ENCODE measurements at regions not wholly inside any gene's neighbourhood (a gene's known extent, or its start where the extent isn't known, plus 50 kb on each side); places are given as distances from the start of the nearest gene placed in this dataset.

DNA sequence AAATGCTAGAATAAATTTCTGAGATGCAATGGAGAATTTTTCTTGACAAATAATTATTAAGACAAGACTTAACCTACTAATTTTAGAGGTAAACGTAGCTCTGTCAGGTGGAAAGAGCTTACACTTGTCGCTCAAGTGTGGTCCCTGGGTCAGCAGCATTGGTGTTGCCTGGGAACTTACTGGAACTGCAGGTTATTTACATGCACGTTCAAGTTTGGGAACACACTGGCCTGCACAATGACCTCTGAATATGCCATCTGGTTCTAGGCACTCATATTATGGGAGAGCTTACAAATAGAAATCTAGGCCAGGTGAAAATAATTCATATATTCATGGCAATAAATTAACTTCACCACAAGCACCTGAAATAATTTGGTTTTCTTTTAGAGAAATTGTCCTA is 88.5 kb upstream of the BCL9 start:
- Mint-ChIP-seq H3K27me3 (ENCODE audit: insufficient read depth, low read depth, poor library complexity) (peaks cover 2% of the 10 kb centered on the region), H3K9me3 (peaks cover 3% of the 10 kb centered on the region; the same call in 1 of the 3 replicates), H3K36me3 (ENCODE audit: low read depth) (no peaks in the 10 kb centered on the region), H3K4me1 (no peaks in the 10 kb centered on the region), H3K27ac (no peak overlapping the region), H3K4me3 (no peak overlapping the region)
- no peaks in the 10 kb centered on the region for H4K20me1 ChIP-seq (replicated peaks; ENCODE audit: insufficient read depth)
- ATAC-seq, result no peak
- TF ChIP-seq NANOG (IDR thresholded peaks at IDR 0.05; ENCODE audit: borderline replicate concordance) (no peak), EZH2 (IDR thresholded peaks at IDR 0.05; ENCODE audit: low read depth, unreplicated experiment) (no peak), JUNB (IDR thresholded peaks at IDR 0.05; ENCODE audit: unreplicated experiment) (no peak), ZNF114 (CRISPR knock-in tag; IDR thresholded peaks at IDR 0.05) (no peak), STAT1 (IDR thresholded peaks at IDR 0.05; ENCODE audit: unreplicated experiment) (no peak), ETS1 (IDR thresholded peaks at IDR 0.05) (no peak), EZH2phosphoT487 (IDR thresholded peaks at IDR 0.05; ENCODE audit: unreplicated experiment) (no peak), ZNF331 (CRISPR knock-in tag; IDR thresholded peaks at IDR 0.05; ENCODE audit: low read depth) (no peak), CREB1 (CRISPR knock-in tag; IDR thresholded peaks at IDR 0.05; ENCODE audit: low read depth) (no peak), REST (IDR thresholded peaks at IDR 0.05; ENCODE audit: unreplicated experiment) (no peak), POLR2AphosphoS5 (IDR thresholded peaks at IDR 0.05; ENCODE audit: low read depth) (no peak)
- TF ChIP-seq, protein P1, sequence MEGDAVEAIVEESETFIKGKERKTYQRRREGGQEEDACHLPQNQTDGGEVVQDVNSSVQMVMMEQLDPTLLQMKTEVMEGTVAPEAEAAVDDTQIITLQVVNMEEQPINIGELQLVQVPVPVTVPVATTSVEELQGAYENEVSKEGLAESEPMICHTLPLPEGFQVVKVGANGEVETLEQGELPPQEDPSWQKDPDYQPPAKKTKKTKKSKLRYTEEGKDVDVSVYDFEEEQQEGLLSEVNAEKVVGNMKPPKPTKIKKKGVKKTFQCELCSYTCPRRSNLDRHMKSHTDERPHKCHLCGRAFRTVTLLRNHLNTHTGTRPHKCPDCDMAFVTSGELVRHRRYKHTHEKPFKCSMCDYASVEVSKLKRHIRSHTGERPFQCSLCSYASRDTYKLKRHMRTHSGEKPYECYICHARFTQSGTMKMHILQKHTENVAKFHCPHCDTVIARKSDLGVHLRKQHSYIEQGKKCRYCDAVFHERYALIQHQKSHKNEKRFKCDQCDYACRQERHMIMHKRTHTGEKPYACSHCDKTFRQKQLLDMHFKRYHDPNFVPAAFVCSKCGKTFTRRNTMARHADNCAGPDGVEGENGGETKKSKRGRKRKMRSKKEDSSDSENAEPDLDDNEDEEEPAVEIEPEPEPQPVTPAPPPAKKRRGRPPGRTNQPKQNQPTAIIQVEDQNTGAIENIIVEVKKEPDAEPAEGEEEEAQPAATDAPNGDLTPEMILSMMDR (conservative IDR thresholded peaks at IDR 0.05; ENCODE audit: low read depth in 2 of 2), result no peak
- TF ChIP-seq, protein P2, sequence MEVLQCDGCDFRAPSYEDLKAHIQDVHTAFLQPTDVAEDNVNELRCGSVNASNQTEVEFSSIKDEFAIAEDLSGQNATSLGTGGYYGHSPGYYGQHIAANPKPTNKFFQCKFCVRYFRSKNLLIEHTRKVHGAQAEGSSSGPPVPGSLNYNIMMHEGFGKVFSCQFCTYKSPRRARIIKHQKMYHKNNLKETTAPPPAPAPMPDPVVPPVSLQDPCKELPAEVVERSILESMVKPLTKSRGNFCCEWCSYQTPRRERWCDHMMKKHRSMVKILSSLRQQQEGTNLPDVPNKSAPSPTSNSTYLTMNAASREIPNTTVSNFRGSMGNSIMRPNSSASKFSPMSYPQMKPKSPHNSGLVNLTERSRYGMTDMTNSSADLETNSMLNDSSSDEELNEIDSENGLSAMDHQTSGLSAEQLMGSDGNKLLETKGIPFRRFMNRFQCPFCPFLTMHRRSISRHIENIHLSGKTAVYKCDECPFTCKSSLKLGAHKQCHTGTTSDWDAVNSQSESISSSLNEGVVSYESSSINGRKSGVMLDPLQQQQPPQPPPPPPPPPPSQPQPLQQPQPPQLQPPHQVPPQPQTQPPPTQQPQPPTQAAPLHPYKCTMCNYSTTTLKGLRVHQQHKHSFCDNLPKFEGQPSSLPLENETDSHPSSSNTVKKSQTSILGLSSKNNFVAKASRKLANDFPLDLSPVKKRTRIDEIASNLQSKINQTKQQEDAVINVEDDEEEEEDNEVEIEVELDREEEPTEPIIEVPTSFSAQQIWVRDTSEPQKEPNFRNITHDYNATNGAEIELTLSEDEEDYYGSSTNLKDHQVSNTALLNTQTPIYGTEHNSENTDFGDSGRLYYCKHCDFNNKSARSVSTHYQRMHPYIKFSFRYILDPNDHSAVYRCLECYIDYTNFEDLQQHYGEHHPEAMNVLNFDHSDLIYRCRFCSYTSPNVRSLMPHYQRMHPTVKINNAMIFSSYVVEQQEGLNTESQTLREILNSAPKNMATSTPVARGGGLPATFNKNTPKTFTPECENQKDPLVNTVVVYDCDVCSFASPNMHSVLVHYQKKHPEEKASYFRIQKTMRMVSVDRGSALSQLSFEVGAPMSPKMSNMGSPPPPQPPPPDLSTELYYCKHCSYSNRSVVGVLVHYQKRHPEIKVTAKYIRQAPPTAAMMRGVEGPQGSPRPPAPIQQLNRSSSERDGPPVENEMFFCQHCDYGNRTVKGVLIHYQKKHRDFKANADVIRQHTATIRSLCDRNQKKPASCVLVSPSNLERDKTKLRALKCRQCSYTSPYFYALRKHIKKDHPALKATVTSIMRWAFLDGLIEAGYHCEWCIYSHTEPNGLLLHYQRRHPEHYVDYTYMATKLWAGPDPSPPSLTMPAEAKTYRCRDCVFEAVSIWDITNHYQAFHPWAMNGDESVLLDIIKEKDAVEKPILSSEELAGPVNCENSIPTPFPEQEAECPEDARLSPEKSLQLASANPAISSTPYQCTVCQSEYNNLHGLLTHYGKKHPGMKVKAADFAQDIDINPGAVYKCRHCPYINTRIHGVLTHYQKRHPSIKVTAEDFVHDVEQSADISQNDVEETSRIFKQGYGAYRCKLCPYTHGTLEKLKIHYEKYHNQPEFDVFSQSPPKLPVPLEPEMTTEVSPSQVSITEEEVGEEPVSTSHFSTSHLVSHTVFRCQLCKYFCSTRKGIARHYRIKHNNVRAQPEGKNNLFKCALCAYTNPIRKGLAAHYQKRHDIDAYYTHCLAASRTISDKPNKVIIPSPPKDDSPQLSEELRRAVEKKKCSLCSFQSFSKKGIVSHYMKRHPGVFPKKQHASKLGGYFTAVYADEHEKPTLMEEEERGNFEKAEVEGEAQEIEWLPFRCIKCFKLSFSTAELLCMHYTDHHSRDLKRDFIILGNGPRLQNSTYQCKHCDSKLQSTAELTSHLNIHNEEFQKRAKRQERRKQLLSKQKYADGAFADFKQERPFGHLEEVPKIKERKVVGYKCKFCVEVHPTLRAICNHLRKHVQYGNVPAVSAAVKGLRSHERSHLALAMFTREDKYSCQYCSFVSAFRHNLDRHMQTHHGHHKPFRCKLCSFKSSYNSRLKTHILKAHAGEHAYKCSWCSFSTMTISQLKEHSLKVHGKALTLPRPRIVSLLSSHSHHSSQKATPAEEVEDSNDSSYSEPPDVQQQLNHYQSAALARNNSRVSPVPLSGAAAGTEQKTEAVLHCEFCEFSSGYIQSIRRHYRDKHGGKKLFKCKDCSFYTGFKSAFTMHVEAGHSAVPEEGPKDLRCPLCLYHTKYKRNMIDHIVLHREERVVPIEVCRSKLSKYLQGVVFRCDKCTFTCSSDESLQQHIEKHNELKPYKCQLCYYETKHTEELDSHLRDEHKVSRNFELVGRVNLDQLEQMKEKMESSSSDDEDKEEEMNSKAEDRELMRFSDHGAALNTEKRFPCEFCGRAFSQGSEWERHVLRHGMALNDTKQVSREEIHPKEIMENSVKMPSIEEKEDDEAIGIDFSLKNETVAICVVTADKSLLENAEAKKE (CRISPR knock-in tag; IDR thresholded peaks at IDR 0.05), result no peak
- H3K9me2 ChIP-seq (ENCODE audit: insufficient read depth), result no peaks in the 10 kb centered on the region
- DNase-seq (ENCODE audit: low spot score), result no peak
- H3K27ac ChIP-seq (ENCODE audit: low read depth), result no peak overlapping the region
- no peak overlapping the region for H3K4me3 ChIP-seq
- no peaks in the 10 kb centered on the region for H3K36me3 ChIP-seq (ENCODE audit: insufficient read depth)
- no peak overlapping the region for H3K4me2 ChIP-seq
- no peaks in the 10 kb centered on the region for H3K4me1 ChIP-seq (ENCODE audit: insufficient read depth)
- H3K79me2 ChIP-seq (replicated peaks; ENCODE audit: insufficient read depth), result no peaks in the 10 kb centered on the region
- H3K27me3 ChIP-seq (ENCODE audit: insufficient read depth), result no peaks in the 10 kb centered on the region
- H2AFZ ChIP-seq, result no peak overlapping the region
- H3F3A ChIP-seq (replicated peaks; ENCODE audit: low read depth), result no peaks in the 10 kb centered on the region

Data from GM23338 (cell line).